H1 (cell line): ENCODE measurements at regions not wholly inside any gene's neighbourhood (a gene's known extent, or its start where the extent isn't known, plus 50 kb on each side); places are given as distances from the start of the nearest gene placed in this dataset.

Experiments
- CTCF ChIA-PET: fragments of 300-600 bp; sonication (Branson Sonifier 250); formaldehyde crosslinking; loops from one replicate; lab custom pipeline; 2021; ENCODE audit not compliant: partially characterized antibody; lab: Charles Lee
- POLR2A ChIA-PET: fragments of 300-600 bp; sonication (Branson Sonifier 250); formaldehyde crosslinking; loops from one replicate; lab custom pipeline; 2021; ENCODE audit warnings: inconsistent platforms; ENCODE audit not compliant: partially characterized antibody; lab: Charles Lee
- DNase-seq, 2 experiments: peaks; one replicate each; pipeline versions ENCODE4 v3.0.0 to v3.0.0-alpha.2; 2010 to 2022; ENCODE audit warnings: low spot score in 2 of 2, low read depth in 1 of 2, mixed read lengths in 1 of 2
- FAIRE-seq: peaks from 2 replicates; lab custom pipeline; 2011; peaks lifted over from hg19 to GRCh38; lab: Jason Lieb, UNC
- H2AFZ ChIP-seq: 2 replicates; pipeline ENCODE4 v1.8.1; 2012; ENCODE audit warnings: low read length, inconsistent platforms
- H2AK5ac ChIP-seq: 2 replicates; pipeline ENCODE4 v1.6.1; 2013; ENCODE audit warnings: low read depth, low read length
- H2BK120ac ChIP-seq: replicated peaks from 2 replicates; pipeline ENCODE3; 2013; ENCODE audit warnings: low read depth, low read length, inconsistent platforms
- H2BK12ac ChIP-seq: 2 replicates; pipeline ENCODE4 v1.6.1; 2013; ENCODE audit warnings: low read depth, low read length
- H2BK15ac ChIP-seq: 2 replicates; pipeline ENCODE4 v1.6.1; 2013; ENCODE audit warnings: low read length
- H2BK20ac ChIP-seq: 2 replicates; pipeline ENCODE4 v1.6.1; 2013; ENCODE audit warnings: low read length
- H2BK5ac ChIP-seq: 2 replicates; pipeline ENCODE4 v1.6.1; 2013; ENCODE audit warnings: low read depth, low read length
- H3K14ac ChIP-seq: 2 replicates; pipeline ENCODE4 v1.6.1; 2013; ENCODE audit warnings: inconsistent platforms; ENCODE audit not compliant: insufficient read length
- H3K18ac ChIP-seq: 2 replicates; pipeline ENCODE4 v1.6.1; 2013; ENCODE audit warnings: low read length; ENCODE audit errors: extremely low read depth
- H3K23ac ChIP-seq: 2 replicates; pipeline ENCODE4 v1.6.1; 2013; ENCODE audit warnings: inconsistent platforms; ENCODE audit not compliant: insufficient read length
- H3K23me2 ChIP-seq: 2 replicates; pipeline ENCODE4 v1.6.1; 2013; ENCODE audit warnings: low read depth, low read length
- H3K27ac ChIP-seq: 2 replicates; pipeline ENCODE4 v1.6.1; 2011; ENCODE audit warnings: low read depth, low read length, inconsistent platforms
- H3K27me3 ChIP-seq, 4 experiments: replicated peaks in 1 of 4; 1 replicate in 1 of 4; 2 replicates in 3 of 4; pipeline versions ENCODE4 v1.6.1 to v1.8.1; 2011 to 2013; ENCODE audit warnings: low read length in 3 of 4, mild to moderate bottlenecking in 3 of 4, inconsistent platforms in 2 of 4, mixed read lengths in 2 of 4, moderate library complexity in 1 of 4; ENCODE audit not compliant: control insufficient read depth in 3 of 4, insufficient read depth in 3 of 4; ENCODE audit errors: extremely low read depth in 1 of 4
- H3K36me3 ChIP-seq, 4 experiments: 2 replicates each; pipeline versions ENCODE4 v1.6.1 to v1.8.1; 2011 to 2013; ENCODE audit warnings: mild to moderate bottlenecking in 4 of 4, low read length in 3 of 4, moderate library complexity in 2 of 4, control low read depth in 1 of 4, inconsistent platforms in 1 of 4; ENCODE audit not compliant: insufficient read depth in 4 of 4, control insufficient read depth in 2 of 4
- H3K4ac ChIP-seq: replicated peaks from 2 replicates; pipeline ENCODE3; 2013; ENCODE audit warnings: low read length, low read depth, mixed read lengths, inconsistent platforms; ENCODE audit not compliant: insufficient read length
- H3K4me1 ChIP-seq, 4 experiments: replicated peaks in 1 of 4; 1 replicate in 1 of 4; 2 replicates in 3 of 4; pipeline versions ENCODE4 v1.6.1 to v1.8.1; 2011 to 2013; ENCODE audit warnings: low read length in 3 of 4, inconsistent platforms in 2 of 4, mixed read lengths in 1 of 4; ENCODE audit not compliant: insufficient read depth in 4 of 4, control insufficient read depth in 3 of 4
- H3K4me2 ChIP-seq, 2 experiments: 2 replicates each; pipeline versions ENCODE4 v1.6.1 to v1.8.1; 2011 to 2013; ENCODE audit warnings: low read depth in 2 of 2, low read length in 2 of 2, control low read depth in 1 of 2, inconsistent platforms in 1 of 2, mild to moderate bottlenecking in 1 of 2; ENCODE audit not compliant: insufficient read depth in 1 of 2
- H3K4me3 ChIP-seq, 4 experiments: fragments of 200-600, 300-600 bp in 1 of 4; sonication (generic), shearing (Covaris generic), sonication (Bioruptor Twin) in 1 of 4; 2 replicates each; pipeline versions ENCODE4 v1.5.1 to v1.8.1; 2011 to 2016; ENCODE audit warnings: low read length in 4 of 4, low read depth in 3 of 4, control low read depth in 2 of 4, inconsistent platforms in 2 of 4, mild to moderate bottlenecking in 2 of 4, mixed read lengths in 1 of 4, moderate library complexity in 1 of 4; ENCODE audit not compliant: insufficient read depth in 2 of 4; ENCODE audit errors: extremely low read depth in 1 of 4
- H3K56ac ChIP-seq: replicated peaks from 2 replicates; pipeline ENCODE3; 2013; ENCODE audit warnings: low read depth, mild to moderate bottlenecking, mixed read lengths, low read length, inconsistent platforms; ENCODE audit not compliant: insufficient read length
- H3K79me1 ChIP-seq: 2 replicates; pipeline ENCODE4 v1.6.1; 2013; ENCODE audit warnings: low read depth, low read length, control low read depth
- H3K79me2 ChIP-seq, 2 experiments: 2 replicates each; pipeline versions ENCODE4 v1.6.1 to v1.8.1; 2012 to 2013; ENCODE audit warnings: low read length in 2 of 2, mild to moderate bottlenecking in 2 of 2, inconsistent platforms in 1 of 2; ENCODE audit not compliant: insufficient read depth in 2 of 2, control insufficient read depth in 1 of 2
- H3K9ac ChIP-seq, 4 experiments: replicated peaks in 1 of 4; 1 replicate in 1 of 4; 2 replicates in 3 of 4; pipeline versions ENCODE4 v1.6.1 to v1.8.1; 2011 to 2013; ENCODE audit warnings: low read depth in 3 of 4, low read length in 3 of 4, control low read depth in 2 of 4, mild to moderate bottlenecking in 2 of 4, moderate library complexity in 2 of 4, inconsistent platforms in 1 of 4; ENCODE audit errors: extremely low read depth in 1 of 4
- H3K9me3 ChIP-seq, 2 experiments: 2 replicates each; pipeline versions ENCODE4 v1.6.1 to v1.8.1; 2012 to 2013; ENCODE audit warnings: mild to moderate bottlenecking in 2 of 2, moderate library complexity in 2 of 2, control low read depth in 1 of 2, inconsistent platforms in 1 of 2, low read depth in 1 of 2, low read length in 1 of 2, mixed read lengths in 1 of 2; ENCODE audit not compliant: insufficient read depth in 2 of 2
- H4K20me1 ChIP-seq, 2 experiments: replicated peaks in 1 of 2; 2 replicates each; pipeline versions ENCODE3 to v1.8.1; 2011 to 2013; ENCODE audit warnings: inconsistent platforms in 2 of 2, low read length in 2 of 2, mild to moderate bottlenecking in 1 of 2; ENCODE audit not compliant: insufficient read depth in 2 of 2, control insufficient read depth in 1 of 2
- H4K5ac ChIP-seq: 2 replicates; pipeline ENCODE4 v1.6.1; 2013; ENCODE audit warnings: low read length, low read depth, mixed read lengths, inconsistent platforms; ENCODE audit not compliant: insufficient read length
- H4K8ac ChIP-seq: 2 replicates; pipeline ENCODE4 v1.8.0; 2013; ENCODE audit warnings: mild to moderate bottlenecking, moderate library complexity, low read length, inconsistent platforms; ENCODE audit not compliant: insufficient read depth; ENCODE audit errors: extremely low read depth
- H4K91ac ChIP-seq: replicated peaks from 2 replicates; pipeline ENCODE3; 2013; ENCODE audit warnings: low read length, mixed read lengths, inconsistent platforms; ENCODE audit not compliant: insufficient read length
- CBX8 ChIP-seq: fragments of 300-800, 300-1000 bp; sonication (generic); IDR thresholded peaks from 2 replicates; pipeline ENCODE4 v1.7.1; 2016; ENCODE audit warnings: low read depth, low read length, borderline replicate concordance
- CEBPB ChIP-seq: IDR thresholded peaks from 2 replicates; pipeline ENCODE4 v1.6.1; 2012; ENCODE audit warnings: low read depth, low read length
- CREB1 ChIP-seq: IDR thresholded peaks from 2 replicates; pipeline ENCODE4 v1.6.1; 2012; ENCODE audit warnings: inconsistent platforms
- GABPA ChIP-seq: IDR thresholded peaks from 2 replicates; pipeline ENCODE4 v1.6.1; 2011; ENCODE audit warnings: mild to moderate bottlenecking, low read length, moderate library complexity, borderline replicate concordance; ENCODE audit not compliant: insufficient read depth
- JUN ChIP-seq: IDR thresholded peaks from 2 replicates; pipeline ENCODE4 v1.6.1; 2011; ENCODE audit warnings: low read depth, mild to moderate bottlenecking, improper control_type of control experiment, low read length
- KDM5A ChIP-seq: fragments of 200-600 bp; IDR thresholded peaks from 2 replicates; pipeline ENCODE4 v1.7.1; 2012; ENCODE audit warnings: mild to moderate bottlenecking, low read length, inconsistent platforms, mixed read lengths
- RBBP5 ChIP-seq: IDR thresholded peaks from 2 replicates; pipeline ENCODE4 v1.7.1; 2012; ENCODE audit warnings: low read depth, mild to moderate bottlenecking, inconsistent platforms, low read length, moderate library complexity, borderline replicate concordance
- RNF2 ChIP-seq: fragments of 200-900, 300-1000 bp; sonication (generic); IDR thresholded peaks from 2 replicates; pipeline ENCODE4 v1.7.1; 2016; ENCODE audit warnings: borderline replicate concordance, low read depth, mild to moderate bottlenecking, antibody characterized with exemption, low read length; ENCODE audit not compliant: poor library complexity, severe bottlenecking; ENCODE audit errors: missing control alignments
- TAF1 ChIP-seq: IDR thresholded peaks from 2 replicates; pipeline ENCODE4 v1.6.1; 2011; ENCODE audit warnings: mild to moderate bottlenecking, low read depth, low read length
- TBP ChIP-seq: IDR thresholded peaks from 2 replicates; pipeline ENCODE4 v1.6.1; 2011; ENCODE audit warnings: low read depth, low read length, improper control_type of control experiment
- WGBS, 2 experiments: shearing (Covaris generic) in 1 of 2; methylation state at CpG; one replicate each; pipeline versions ENCODE4 v1.1.6 to v1.1.7; 2013 to 2015; ENCODE audit warnings: low lambda C conversion rate in 2 of 2, mixed read lengths in 2 of 2, inconsistent platforms in 1 of 2, low coverage in 1 of 2, missing lambda C conversion rate in 1 of 2; ENCODE audit not compliant: insufficient replicate concordance in 2 of 2, insufficient coverage in 1 of 2, insufficient read length in 1 of 2; ENCODE audit errors: extremely low coverage in 1 of 2, missing lambda C conversion rate in 1 of 2; 5-methylcytosine and 5-hydroxymethylcytosine counted together
- TF ChIP-seq, protein P1 (sequence below): IDR thresholded peaks from 2 replicates; pipeline ENCODE4 v1.6.1; 2012; ENCODE audit warnings: inconsistent platforms
- TF ChIP-seq, protein P2 (sequence below): IDR thresholded peaks from 2 replicates; pipeline ENCODE4 v1.6.1; 2012; ENCODE audit warnings: inconsistent platforms

DNA sequence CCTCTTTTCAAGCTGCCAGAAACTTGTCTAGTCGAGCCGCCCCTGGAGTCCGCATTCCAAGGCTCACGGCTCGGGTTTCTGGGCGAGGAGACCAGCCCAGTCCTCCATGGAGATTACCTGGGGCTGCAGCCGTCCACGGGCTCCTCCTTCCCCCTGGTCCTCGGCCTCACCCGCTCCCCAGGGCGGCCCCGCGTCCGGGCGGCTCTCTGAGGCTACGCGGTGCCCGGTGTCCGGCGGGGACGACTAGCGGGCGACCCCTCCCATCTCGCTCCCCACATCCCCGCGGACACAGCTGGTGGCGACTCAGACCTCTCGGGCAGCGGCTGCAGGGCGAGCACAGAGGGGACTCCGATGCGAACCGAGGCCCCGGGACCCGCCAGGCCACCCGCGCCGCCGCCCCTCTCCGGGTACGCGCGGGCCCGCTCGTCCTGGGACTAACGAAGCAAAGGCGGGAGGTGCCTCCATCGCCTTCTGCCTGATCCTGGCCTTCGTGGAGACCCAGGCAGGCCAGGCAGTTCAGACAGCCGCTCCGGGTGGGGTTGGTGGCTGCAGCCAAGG lies 159.4 kb downstream of the TRAM1L1 start:
- Histone ChIP-seq H3K79me1 (no peaks in the 10 kb centered on the region), H3K27ac (no peak overlapping the region), H3K18ac (no peak overlapping the region), H4K91ac (peak overlapping the region; percentile 9), H3K14ac (no peak overlapping the region), H2BK5ac (no peak overlapping the region), H2BK12ac (0 out of 2 replicates have a peak overlapping the region, but pooled peaks have one; percentile 35), H3K9ac (peak overlapping the region in 1 of 4 experiments; percentile 36; a peak in 2 of 7 replicates), H3K36me3 (no peaks in the 10 kb centered on the region), H3K4me2 (peak overlapping the region; percentile 70 to 72), H3K56ac (no peak overlapping the region), H2BK15ac (0 out of 2 replicates have a peak overlapping the region, but pooled peaks have one; percentile 89), H4K8ac (peak overlapping the region; percentile 83), H3K4me1 (peaks cover 0 to 6% (median 3%) of the 10 kb centered on the region in 4 experiments; a peak in 4 of 7 replicates), H4K5ac (no peak overlapping the region), H2AK5ac (no peak overlapping the region), H4K20me1 (no peaks in the 10 kb centered on the region), H3K23ac (no peak overlapping the region), H2AFZ (peak overlapping the region; percentile 78; the same call in 1 of the 2 replicates), H3K9me3 (no peaks in the 10 kb centered on the region), H2BK20ac (no peak overlapping the region), H3K27me3 (peaks cover 0 to 5% (median 2%) of the 10 kb centered on the region in 4 experiments; a peak in 2 of 7 replicates), H3K4ac (no peak overlapping the region), H3K23me2 (no peaks in the 10 kb centered on the region; the same call in 1 of the 2 replicates), H2BK120ac (no peak overlapping the region), H3K4me3 (peak overlapping the region; percentile 33 to 67 (median 44)), H3K79me2 (no peaks in the 10 kb centered on the region)
- ChIA-PET POLR2A (no interaction called here), CTCF (interaction anchor here (1.6 kb wide), 1 partner anchor 10 kb away, joined by 3 read pairs; no protein-coding TSS in a partner anchor)
- peak in 1 of 2 experiments; percentile 71 for DNase-seq
- 3% methylated on average over 29 of the region's 51 CpGs; no CpG with 5 or more reads in 1 of the 2 experiments for WGBS, 2 experiments
- FAIRE-seq = no peak
- no peak for TF ChIP-seq RNF2
- TF ChIP-seq TAF1 = peak; percentile 33; the same call in 1 of the 2 replicates
- TF ChIP-seq, protein P1, sequence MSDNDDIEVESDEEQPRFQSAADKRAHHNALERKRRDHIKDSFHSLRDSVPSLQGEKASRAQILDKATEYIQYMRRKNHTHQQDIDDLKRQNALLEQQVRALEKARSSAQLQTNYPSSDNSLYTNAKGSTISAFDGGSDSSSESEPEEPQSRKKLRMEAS = no peak; the same call in 1 of the 2 replicates
- no peak for TF ChIP-seq CEBPB
- TF ChIP-seq RBBP5 = no peak
- no peak for TF ChIP-seq KDM5A
- peak; percentile 50; the same call in 1 of the 2 replicates for TF ChIP-seq TBP
- no peak for TF ChIP-seq CREB1
- TF ChIP-seq CBX8 = no peak
- no peak for TF ChIP-seq JUN
- TF ChIP-seq GABPA = no peak
- TF ChIP-seq, protein P2, sequence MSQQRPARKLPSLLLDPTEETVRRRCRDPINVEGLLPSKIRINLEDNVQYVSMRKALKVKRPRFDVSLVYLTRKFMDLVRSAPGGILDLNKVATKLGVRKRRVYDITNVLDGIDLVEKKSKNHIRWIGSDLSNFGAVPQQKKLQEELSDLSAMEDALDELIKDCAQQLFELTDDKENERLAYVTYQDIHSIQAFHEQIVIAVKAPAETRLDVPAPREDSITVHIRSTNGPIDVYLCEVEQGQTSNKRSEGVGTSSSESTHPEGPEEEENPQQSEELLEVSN = peak; percentile 60
